Liver (tissue), 3 donors: ENCODE measurements at regions not wholly inside any gene's neighbourhood (a gene's known extent, or its start where the extent isn't known, plus 50 kb on each side); places are given as distances from the start of the nearest gene placed in this dataset.

ENCODE experiments used
- CTCF ChIP-seq: fragments of 150-350 bp; IDR thresholded peaks from 2 replicates; pipeline ENCODE4 v1.5.1; 2017; ENCODE audit warnings: improper control_type of control experiment, low read depth, low read length; ENCODE audit not compliant: missing input control
- EGR1 ChIP-seq, 2 donors: IDR thresholded peaks; 2 replicates each; pipeline ENCODE4 v1.6.1; 2016 to 2018; ENCODE audit warnings: antibody characterized with exemption in 2 of 2, low read depth in 2 of 2
- GABPA ChIP-seq, 2 donors: IDR thresholded peaks in 1 of 2; conservative IDR thresholded peaks in 1 of 2; 2 replicates each; pipeline ENCODE4 v1.6.1; 2016; ENCODE audit warnings: antibody characterized with exemption in 2 of 2, mild to moderate bottlenecking in 1 of 2, moderate library complexity in 1 of 2
- donor health status: healthy.
- donor health status: healthy.

- TF ChIP-seq GABPA (IDR thresholded peaks at IDR 0.05 in 1 of 2, conservative IDR thresholded peaks at IDR 0.05 in 1 of 2) (no peak), EGR1 (IDR thresholded peaks at IDR 0.05; ENCODE audit: low read depth in 2 of 2) (no peak), CTCF (no peak)
These were observed 383.2 kb downstream of the CD83 start for GRCh38 chr6:14500809-14501208.
